ENCODE measurements at regions not wholly inside any gene's neighbourhood (a gene's known extent, or its start where the extent isn't known, plus 50 kb on each side); places are given as distances from the start of the nearest gene placed in this dataset.

GRCh38 chr4:136680271-136680670 is 852.0 kb downstream of the PCDH18 start:
- Histone ChIP-seq H3K4me1 (ENCODE audit: control insufficient read depth, insufficient read depth, low read length) (no peaks in the 10 kb centered on the region), H3K4me3 (ENCODE audit: low read depth in 2 of 2, low read length in 2 of 2) (no peak overlapping the region), H3K27me3 (ENCODE audit: control insufficient read depth, insufficient read depth, low read length) (no peaks in the 10 kb centered on the region), H3K9me3 (ENCODE audit: control insufficient read depth, insufficient read depth, low read depth, low read length) (no peaks in the 10 kb centered on the region), H3K36me3 (ENCODE audit: control insufficient read depth, insufficient read depth, low read length) (no peaks in the 10 kb centered on the region), H3K27ac (ENCODE audit: low read length) (no peak overlapping the region)
- in situ Hi-C loops (cut with HindIII; ENCODE audit: low pct_unique_long_range_greater_than_20kb, low sequenced_read_pairs) (no loop called here), intact Hi-C loops (cut with micrococcal nuclease; ENCODE audit: unreplicated experiment) (no loop called here)
- CTCF ChIA-PET = no interaction called here
- BruUV-seq (replicated peaks) = no TSS peak
- ATAC-seq (no peak), DNase-seq (ENCODE audit: low read depth, low spot score) (no peak)
- TF ChIP-seq TCF7L2 (IDR thresholded peaks at IDR 0.05; ENCODE audit: low read depth, low read length) (no peak), REST (IDR thresholded peaks at IDR 0.05; ENCODE audit: insufficient read depth in 1 of 2, low read depth in 2 of 2, low read length in 1 of 2) (no peak), SIN3A (IDR thresholded peaks at IDR 0.05; ENCODE audit: borderline replicate concordance, insufficient read depth, low read depth, low read length) (no peak), POLR2AphosphoS5 (IDR thresholded peaks at IDR 0.05; ENCODE audit: low read depth, low read length) (no peak), CTCF (IDR thresholded peaks at IDR 0.05) (no peak)
- POLR2A ChIA-PET = no interaction called here

GRCh38 chr4:136670265-136670664 is 862.0 kb downstream of the PCDH18 start:
- Histone ChIP-seq H3K4me3 (ENCODE audit: low read depth in 2 of 2, low read length in 2 of 2) (no peak overlapping the region), H3K27me3 (ENCODE audit: control insufficient read depth, insufficient read depth, low read length) (no peaks in the 10 kb centered on the region), H3K9me3 (ENCODE audit: control insufficient read depth, insufficient read depth, low read depth, low read length) (no peaks in the 10 kb centered on the region), H3K4me1 (ENCODE audit: control insufficient read depth, insufficient read depth, low read length) (no peaks in the 10 kb centered on the region), H3K36me3 (ENCODE audit: control insufficient read depth, insufficient read depth, low read length) (no peaks in the 10 kb centered on the region), H3K27ac (ENCODE audit: low read length) (no peak overlapping the region)
- BruUV-seq (replicated peaks) = no TSS peak
- POLR2A ChIA-PET = no interaction called here
- TF ChIP-seq REST (IDR thresholded peaks at IDR 0.05; ENCODE audit: insufficient read depth in 1 of 2, low read depth in 2 of 2, low read length in 1 of 2) (no peak), TCF7L2 (IDR thresholded peaks at IDR 0.05; ENCODE audit: low read depth, low read length) (no peak), CTCF (IDR thresholded peaks at IDR 0.05) (no peak), POLR2AphosphoS5 (IDR thresholded peaks at IDR 0.05; ENCODE audit: low read depth, low read length) (no peak), SIN3A (IDR thresholded peaks at IDR 0.05; ENCODE audit: borderline replicate concordance, insufficient read depth, low read depth, low read length) (no peak)
- ATAC-seq (no peak), DNase-seq (ENCODE audit: low read depth, low spot score) (no peak)
- CTCF ChIA-PET = no interaction called here
- in situ Hi-C loops (cut with HindIII; ENCODE audit: low pct_unique_long_range_greater_than_20kb, low sequenced_read_pairs) (no loop called here), intact Hi-C loops (cut with micrococcal nuclease; ENCODE audit: unreplicated experiment) (no loop called here)

All from Panc1 (cell line).